K562 (cell line): ENCODE measurements at regions not wholly inside any gene's neighbourhood (a gene's known extent, or its start where the extent isn't known, plus 50 kb on each side); places are given as distances from the start of the nearest gene placed in this dataset.

Experiments
- ATAC-seq: fragments of 200-7000 bp; cut with Tn5 transposase; 3 replicates; pipeline ENCODE4 v1.9.1; 2020; ENCODE audit warnings: moderate library complexity
- BruUV-seq: library from RNA; stranded (reverse); fragments of 400-500 nt; replicated peaks from 2 replicates; lab custom pipeline; 2021; lab: Mats Ljungman, UMichigan
- CTCF ChIA-PET: fragments of 300-600 bp; formaldehyde crosslinking; extraction: SDS; loops from one replicate; lab custom pipeline; 2021; ENCODE audit warnings: low intra/inter-chr PET ratio; lab: Yijun Ruan, JAX
- POLR2A ChIA-PET: fragments of 300-600, 350-650 bp; sonication (Branson Sonifier 250); formaldehyde crosslinking; extraction: SDS; loops from one replicate; lab custom pipeline; 2021; ENCODE audit warnings: antibody characterized with exemption, inconsistent platforms; lab: Yijun Ruan, JAX
- DNase-seq, 4 experiments: peaks; one replicate each; pipeline versions ENCODE4 v3.0.0 to v3.0.0-alpha.2; 2011 to 2018; ENCODE audit warnings: low spot score in 3 of 4, mixed read lengths in 3 of 4; ENCODE audit errors: extremely low read depth in 1 of 4
- FAIRE-seq: peaks from 2 replicates; lab custom pipeline; 2011; peaks lifted over from hg19 to GRCh38; lab: Jason Lieb, UNC
- H2AFZ ChIP-seq: 2 replicates; pipeline ENCODE4 v1.6.0; 2011; ENCODE audit warnings: low read depth, low read length, control low read depth, inconsistent platforms
- H3K27ac ChIP-seq: fragments of 200-600 bp; 3 replicates; pipeline ENCODE4 v1.8.0; 2011; ENCODE audit warnings: low read depth, mild to moderate bottlenecking, control low read depth, inconsistent platforms, low read length, moderate library complexity, mixed read lengths; ENCODE audit errors: extremely low read depth
- H3K27me3 ChIP-seq, 2 experiments: fragments of 300-600 bp in 1 of 2; 2 replicates in 1 of 2; 3 replicates in 1 of 2; pipeline versions ENCODE4 v1.6.0 to v1.8.0; 2011; ENCODE audit warnings: inconsistent platforms in 2 of 2, low read length in 2 of 2, mild to moderate bottlenecking in 1 of 2, mixed read lengths in 1 of 2, moderate library complexity in 1 of 2; ENCODE audit not compliant: control insufficient read depth in 2 of 2, insufficient read depth in 2 of 2
- H3K36me3 ChIP-seq: fragments of 300-600 bp; 3 replicates; pipeline ENCODE4 v1.8.0; 2011; ENCODE audit warnings: mild to moderate bottlenecking, low read length, inconsistent platforms; ENCODE audit not compliant: control insufficient read depth, insufficient read depth
- H3K4me1 ChIP-seq, 2 experiments: fragments of 200-600 bp in 1 of 2; replicated peaks in 1 of 2; 2 replicates in 1 of 2; 3 replicates in 1 of 2; pipeline versions ENCODE4 v1.5.1 to v1.8.0; 2011; ENCODE audit warnings: inconsistent platforms in 2 of 2, low read length in 2 of 2, mild to moderate bottlenecking in 1 of 2, mixed read lengths in 1 of 2, moderate library complexity in 1 of 2; ENCODE audit not compliant: control insufficient read depth in 2 of 2, insufficient read depth in 2 of 2
- H3K4me2 ChIP-seq: 2 replicates; pipeline ENCODE4 v1.6.1; 2011; ENCODE audit warnings: low read length, control low read depth, inconsistent platforms, mixed read lengths; ENCODE audit not compliant: insufficient read depth
- H3K4me3 ChIP-seq: fragments of 200-600 bp; sonication (generic), shearing (Covaris generic); 2 replicates; pipeline ENCODE4 v1.5.1; 2016; ENCODE audit warnings: control low read depth, inconsistent platforms
- H3K79me2 ChIP-seq: fragments of 200-600 bp; 3 replicates; pipeline ENCODE4 v1.8.0; 2011; ENCODE audit warnings: low read length, inconsistent platforms; ENCODE audit not compliant: control insufficient read depth, insufficient read depth
- H3K9ac ChIP-seq, 2 experiments: 2 replicates each; pipeline versions ENCODE4 v1.6.0 to v1.6.1; 2011; ENCODE audit warnings: low read depth in 2 of 2, low read length in 2 of 2, control low read depth in 1 of 2, inconsistent platforms in 1 of 2, mild to moderate bottlenecking in 1 of 2, mixed read lengths in 1 of 2; ENCODE audit not compliant: insufficient read depth in 1 of 2
- H3K9me1 ChIP-seq: one replicate; pipeline ENCODE4 v1.6.0; 2011; ENCODE audit warnings: inconsistent platforms, mild to moderate bottlenecking, low read length, moderate library complexity; ENCODE audit not compliant: control insufficient read depth, insufficient read depth
- H3K9me3 ChIP-seq: replicated peaks from 2 replicates; pipeline ENCODE4 v1.5.1; 2011; ENCODE audit warnings: low read depth, low read length, inconsistent platforms; ENCODE audit not compliant: control insufficient read depth, insufficient read depth
- H4K20me1 ChIP-seq: replicated peaks from 2 replicates; pipeline ENCODE4 v1.6.1; 2011; ENCODE audit warnings: low read length, inconsistent platforms, mixed read lengths; ENCODE audit not compliant: control insufficient read depth, insufficient read depth
- CCNT2 ChIP-seq: IDR thresholded peaks from 2 replicates; pipeline ENCODE4 v1.6.1; 2011; ENCODE audit warnings: borderline replicate concordance, low read depth, mild to moderate bottlenecking, moderate library complexity, mixed read lengths, low read length; ENCODE audit not compliant: insufficient read length; ENCODE audit errors: extremely low read depth
- DMBX1 ChIP-seq: fragments of 250-450 bp; sonication (Bioruptor Pico); IDR thresholded peaks from 2 replicates; pipeline ENCODE4 v1.8.0; 2022; ENCODE audit warnings: inconsistent platforms, mild to moderate bottlenecking, moderate library complexity, borderline replicate concordance
- ELF2 ChIP-seq: fragments of 250-450 bp; sonication (Bioruptor Pico); IDR thresholded peaks from 2 replicates; pipeline ENCODE4 v1.5.0; 2021; ENCODE audit warnings: mild to moderate bottlenecking
- FOXP1 ChIP-seq: sonication (generic); formaldehyde crosslinking; IDR thresholded peaks from 2 replicates; pipeline ENCODE4 v1.8.0; 2022; ENCODE audit warnings: mild to moderate bottlenecking, missing genetic modification reagents
- HLTF ChIP-seq: fragments of 450-650 bp; IDR thresholded peaks from 2 replicates; pipeline ENCODE4 v1.6.1; 2016
- ZNF408 ChIP-seq: fragments of 250-450 bp; sonication (Bioruptor Pico); IDR thresholded peaks from 2 replicates; pipeline ENCODE4 v1.4.0; 2020; ENCODE audit warnings: low read depth, mild to moderate bottlenecking, moderate library complexity
- whole genome bisulfite sequencing: fragments of 100-300 bp; shearing (Covaris generic); methylation state at CpG from one replicate; pipeline ENCODE4 v1.1.6; 2016; ENCODE audit warnings: low coverage, mixed read lengths; ENCODE audit not compliant: insufficient coverage; ENCODE audit errors: missing lambda C conversion rate; 5-methylcytosine and 5-hydroxymethylcytosine counted together
- in situ Hi-C: fragments of 300-500 bp; cut with MboI; formaldehyde crosslinking; loops from 4 replicates; pipeline ENCODE4 v1.15.0; 2018; ENCODE audit warnings: inconsistent platforms, mixed read lengths
- intact Hi-C: fragments of 100-400 bp; cut with micrococcal nuclease; formaldehyde crosslinking; loops from 2 replicates; pipeline ENCODE4 v1.14.2; 2022
- TF ChIP-seq, protein P1 (sequence below): fragments of 450-650 bp; IDR thresholded peaks from 2 replicates; pipeline ENCODE4 v1.6.1; 2016; ENCODE audit warnings: antibody characterized with exemption
- TF ChIP-seq, protein P2 (sequence below): sonication (generic); formaldehyde crosslinking; IDR thresholded peaks from 2 replicates; pipeline ENCODE4 v1.8.0; 2022; ENCODE audit warnings: mild to moderate bottlenecking, low read depth, missing genetic modification reagents

DNA sequence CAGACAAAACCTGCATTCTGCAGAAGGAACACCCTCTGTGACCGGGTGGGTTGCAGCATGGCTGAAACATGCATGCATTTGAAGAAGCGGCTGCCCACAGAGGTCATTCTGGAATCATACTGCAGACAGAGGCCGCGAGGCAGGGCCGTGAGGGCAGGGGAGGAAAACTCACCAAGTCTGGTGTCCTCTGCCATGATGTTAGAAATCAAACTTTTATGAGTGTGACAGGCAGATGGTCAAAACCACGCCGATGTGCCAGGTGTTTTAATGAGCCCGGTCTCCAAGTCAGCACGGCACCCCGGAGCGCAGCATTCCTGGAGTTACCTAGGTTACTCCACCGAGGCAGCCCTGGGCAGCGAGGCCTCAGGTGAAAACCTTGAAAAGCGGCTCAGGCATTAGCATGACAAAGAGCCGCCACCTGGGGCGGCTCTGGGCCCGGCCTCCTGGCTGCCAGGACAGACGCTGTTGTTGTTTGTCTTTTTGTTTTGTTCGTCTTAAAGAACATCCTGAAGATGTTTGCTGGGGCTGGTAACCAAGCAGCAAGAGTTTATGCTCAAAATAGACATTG lies 255.6 kb downstream of the ERMARD start:
- no peaks in the 10 kb centered on the region for H4K20me1 ChIP-seq
- no peak overlapping the region for H3K9ac ChIP-seq
- CTCF ChIA-PET = no interaction called here
- ATAC-seq (no peak), DNase-seq (no peak), FAIRE-seq (no peak)
- H3K9me1 ChIP-seq = no peaks in the 10 kb centered on the region
- H3K79me2 ChIP-seq = no peaks in the 10 kb centered on the region
- H3K27me3 ChIP-seq = peaks cover 6 to 22% of the 10 kb centered on the region in 2 experiments; a peak in 3 of 5 replicates
- H3K36me3 ChIP-seq = no peaks in the 10 kb centered on the region
- in situ Hi-C loops (no loop called here), intact Hi-C loops (no loop called here)
- no peak overlapping the region for H3K4me3 ChIP-seq
- H3K4me2 ChIP-seq = no peak overlapping the region
- no peaks in the 10 kb centered on the region; the same call in 1 of the 2 replicates for H3K9me3 ChIP-seq
- no peak for TF ChIP-seq DMBX1
- POLR2A ChIA-PET = interaction anchor here (0.6 to 0.8 kb wide), 2 partner anchors 89 to 305 kb away, joined by 3 read pairs; no protein-coding TSS in a partner anchor
- H3K4me1 ChIP-seq = no peaks in the 10 kb centered on the region
- no peak overlapping the region for H3K27ac ChIP-seq
- WGBS = under 1% methylated on average over 19 of the region's 19 CpGs
- no peak overlapping the region for H2AFZ ChIP-seq
- no TSS peak for BruUV-seq

DNA sequence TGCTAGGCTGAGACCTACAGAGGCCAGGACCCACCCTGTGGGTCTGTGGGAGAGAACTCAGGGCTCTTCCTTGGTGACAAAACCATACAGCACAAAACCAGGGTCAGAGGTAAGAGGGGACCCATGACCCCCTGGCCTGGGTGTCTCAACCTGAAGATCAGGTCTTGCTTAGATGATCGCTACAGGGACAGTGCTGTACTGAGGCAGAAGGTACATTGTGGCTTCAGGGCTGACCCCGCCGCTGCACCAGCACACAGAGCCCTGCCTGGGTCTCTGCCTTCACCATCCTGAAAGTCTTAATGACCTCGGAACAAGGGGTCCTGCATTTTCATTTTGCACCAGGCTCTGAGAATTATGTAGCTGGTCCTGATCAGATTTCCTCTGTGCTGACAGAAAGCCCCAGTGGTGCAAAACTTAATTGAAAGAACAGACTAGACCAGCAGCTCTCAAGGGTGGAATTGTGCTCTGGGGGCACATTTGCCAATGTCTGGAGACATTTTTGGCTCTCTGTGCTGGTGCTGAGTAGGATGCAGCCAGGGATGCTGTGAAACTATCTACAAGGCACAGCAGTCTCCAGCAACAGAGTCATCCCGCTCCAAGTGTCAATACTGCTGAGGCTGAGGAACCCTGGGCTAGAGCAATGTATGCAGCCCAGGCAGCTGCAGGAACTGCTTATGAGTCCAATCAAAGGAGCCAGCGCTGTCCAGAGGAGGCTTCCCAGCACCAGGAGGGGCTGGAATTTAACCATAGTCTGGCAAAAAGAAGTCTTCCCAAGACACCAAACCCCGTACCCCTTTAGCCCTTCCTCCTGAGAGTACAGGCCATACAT lies 254.9 kb downstream of the ERMARD start:
- no peak for ATAC-seq
- Histone ChIP-seq H3K27ac (no peak overlapping the region), H3K4me3 (no peak overlapping the region), H3K9me3 (no peaks in the 10 kb centered on the region; the same call in 1 of the 2 replicates), H3K9me1 (no peaks in the 10 kb centered on the region), H3K9ac (no peak overlapping the region), H3K4me2 (no peak overlapping the region), H3K36me3 (no peaks in the 10 kb centered on the region), H3K27me3 (peaks cover 3 to 16% of the 10 kb centered on the region in 2 experiments; a peak in 3 of 5 replicates), H4K20me1 (no peaks in the 10 kb centered on the region), H3K79me2 (no peaks in the 10 kb centered on the region), H2AFZ (no peak overlapping the region), H3K4me1 (no peaks in the 10 kb centered on the region)
- intact Hi-C loops (no loop called here), in situ Hi-C loops (no loop called here)
- ChIA-PET POLR2A (interaction anchor here (0.6 kb wide), 1 partner anchor 89 kb away, joined by 3 read pairs; no protein-coding TSS in a partner anchor), CTCF (no interaction called here)
- no TSS peak for BruUV-seq
- TF ChIP-seq CCNT2 (no peak), ELF2 (no peak), FOXP1 (CRISPR knock-in tag) (no peak), ZNF408 (CRISPR knock-in tag) (no peak), HLTF (no peak)
- TF ChIP-seq, protein P1, sequence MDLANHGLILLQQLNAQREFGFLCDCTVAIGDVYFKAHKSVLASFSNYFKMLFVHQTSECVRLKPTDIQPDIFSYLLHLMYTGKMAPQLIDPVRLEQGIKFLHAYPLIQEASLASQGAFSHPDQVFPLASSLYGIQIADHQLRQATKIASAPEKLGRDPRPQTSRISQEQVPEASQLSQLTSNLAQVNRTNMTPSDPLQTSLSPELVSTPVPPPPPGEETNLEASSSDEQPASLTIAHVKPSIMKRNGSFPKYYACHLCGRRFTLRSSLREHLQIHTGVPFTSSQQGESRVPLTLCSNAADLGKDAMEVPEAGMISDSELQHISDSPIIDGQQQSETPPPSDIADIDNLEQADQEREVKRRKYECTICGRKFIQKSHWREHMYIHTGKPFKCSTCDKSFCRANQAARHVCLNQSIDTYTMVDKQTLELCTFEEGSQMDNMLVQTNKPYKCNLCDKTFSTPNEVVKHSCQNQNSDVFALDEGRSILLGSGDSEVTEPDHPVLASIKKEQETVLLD = no peak
- TF ChIP-seq, protein P2, sequence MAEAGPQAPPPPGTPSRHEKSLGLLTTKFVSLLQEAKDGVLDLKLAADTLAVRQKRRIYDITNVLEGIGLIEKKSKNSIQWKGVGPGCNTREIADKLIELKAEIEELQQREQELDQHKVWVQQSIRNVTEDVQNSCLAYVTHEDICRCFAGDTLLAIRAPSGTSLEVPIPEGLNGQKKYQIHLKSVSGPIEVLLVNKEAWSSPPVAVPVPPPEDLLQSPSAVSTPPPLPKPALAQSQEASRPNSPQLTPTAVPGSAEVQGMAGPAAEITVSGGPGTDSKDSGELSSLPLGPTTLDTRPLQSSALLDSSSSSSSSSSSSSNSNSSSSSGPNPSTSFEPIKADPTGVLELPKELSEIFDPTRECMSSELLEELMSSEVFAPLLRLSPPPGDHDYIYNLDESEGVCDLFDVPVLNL (CRISPR knock-in tag) = no peak
- DNase-seq = no peak
- WGBS = under 1% methylated on average over 7 of the region's 7 CpGs
- FAIRE-seq = no peak
